ENCODE measurements at regions not wholly inside any gene's neighbourhood (a gene's known extent, or its start where the extent isn't known, plus 50 kb on each side); places are given as distances from the start of the nearest gene placed in this dataset.

DNA sequence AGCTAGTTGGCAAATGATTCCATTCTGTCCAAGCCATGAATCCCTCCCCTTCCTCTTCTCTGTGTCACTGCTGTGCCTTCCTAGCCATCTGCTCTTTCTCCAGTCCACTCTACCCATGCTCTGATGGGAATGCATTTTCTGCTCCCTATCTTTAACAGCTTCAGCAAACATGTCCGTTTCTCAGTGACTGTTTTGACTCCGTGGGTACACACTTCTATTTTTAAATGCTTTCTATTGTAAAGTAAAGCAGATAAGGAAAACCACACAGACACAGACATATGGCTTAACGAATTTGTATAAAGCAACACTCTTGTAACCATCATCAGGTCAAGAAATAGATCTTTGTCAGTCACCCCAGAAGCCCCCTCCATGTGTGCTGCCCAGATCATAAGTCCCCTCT, 72.4 kb upstream of the KLHL13 start:
- H3K36me3 ChIP-seq (ENCODE audit: control insufficient read depth, insufficient read depth, low read length) = no peaks in the 10 kb centered on the region
- no peak overlapping the region for H3K4me3 ChIP-seq (replicated peaks; ENCODE audit: low read depth, low read length)
- no peaks in the 10 kb centered on the region for H3K27me3 ChIP-seq (replicated peaks; ENCODE audit: control insufficient read depth, insufficient read depth, low read length)
- TF ChIP-seq, protein P1, sequence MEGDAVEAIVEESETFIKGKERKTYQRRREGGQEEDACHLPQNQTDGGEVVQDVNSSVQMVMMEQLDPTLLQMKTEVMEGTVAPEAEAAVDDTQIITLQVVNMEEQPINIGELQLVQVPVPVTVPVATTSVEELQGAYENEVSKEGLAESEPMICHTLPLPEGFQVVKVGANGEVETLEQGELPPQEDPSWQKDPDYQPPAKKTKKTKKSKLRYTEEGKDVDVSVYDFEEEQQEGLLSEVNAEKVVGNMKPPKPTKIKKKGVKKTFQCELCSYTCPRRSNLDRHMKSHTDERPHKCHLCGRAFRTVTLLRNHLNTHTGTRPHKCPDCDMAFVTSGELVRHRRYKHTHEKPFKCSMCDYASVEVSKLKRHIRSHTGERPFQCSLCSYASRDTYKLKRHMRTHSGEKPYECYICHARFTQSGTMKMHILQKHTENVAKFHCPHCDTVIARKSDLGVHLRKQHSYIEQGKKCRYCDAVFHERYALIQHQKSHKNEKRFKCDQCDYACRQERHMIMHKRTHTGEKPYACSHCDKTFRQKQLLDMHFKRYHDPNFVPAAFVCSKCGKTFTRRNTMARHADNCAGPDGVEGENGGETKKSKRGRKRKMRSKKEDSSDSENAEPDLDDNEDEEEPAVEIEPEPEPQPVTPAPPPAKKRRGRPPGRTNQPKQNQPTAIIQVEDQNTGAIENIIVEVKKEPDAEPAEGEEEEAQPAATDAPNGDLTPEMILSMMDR (IDR thresholded peaks at IDR 0.05; ENCODE audit: insufficient read depth, low read length, poor library complexity, severe bottlenecking) = no peak
- DNase-seq (ENCODE audit: extremely low read depth, insufficient read length) = no peak

DNA sequence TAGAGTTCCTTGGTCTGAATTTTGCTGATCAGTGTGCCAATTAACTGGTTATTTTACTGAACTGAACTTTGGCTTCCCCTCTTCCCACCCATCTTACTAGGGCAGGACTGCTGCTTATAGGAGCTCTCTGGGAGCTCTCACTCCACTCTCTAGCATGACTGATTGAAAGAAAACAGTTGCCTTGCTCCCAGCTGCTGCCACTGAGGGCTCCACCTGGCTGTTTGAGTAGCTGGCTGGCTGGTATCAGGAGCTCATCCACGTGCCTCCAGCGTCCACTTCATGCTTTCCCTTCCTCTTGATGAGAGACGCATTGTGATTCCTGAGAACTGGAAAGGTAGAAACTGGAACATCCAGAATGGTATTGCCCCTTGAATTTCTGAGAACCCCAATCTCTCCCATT, 73.0 kb upstream of the KLHL13 start:
- Histone ChIP-seq H3K36me3 (ENCODE audit: control insufficient read depth, insufficient read depth, low read length) (no peaks in the 10 kb centered on the region), H3K27me3 (replicated peaks; ENCODE audit: control insufficient read depth, insufficient read depth, low read length) (no peaks in the 10 kb centered on the region), H3K4me3 (replicated peaks; ENCODE audit: low read depth, low read length) (no peak overlapping the region)
- DNase-seq (ENCODE audit: extremely low read depth, insufficient read length) = no peak
- TF ChIP-seq, protein P1 (IDR thresholded peaks at IDR 0.05; ENCODE audit: insufficient read depth, low read length, poor library complexity, severe bottlenecking) = no peak

DNA sequence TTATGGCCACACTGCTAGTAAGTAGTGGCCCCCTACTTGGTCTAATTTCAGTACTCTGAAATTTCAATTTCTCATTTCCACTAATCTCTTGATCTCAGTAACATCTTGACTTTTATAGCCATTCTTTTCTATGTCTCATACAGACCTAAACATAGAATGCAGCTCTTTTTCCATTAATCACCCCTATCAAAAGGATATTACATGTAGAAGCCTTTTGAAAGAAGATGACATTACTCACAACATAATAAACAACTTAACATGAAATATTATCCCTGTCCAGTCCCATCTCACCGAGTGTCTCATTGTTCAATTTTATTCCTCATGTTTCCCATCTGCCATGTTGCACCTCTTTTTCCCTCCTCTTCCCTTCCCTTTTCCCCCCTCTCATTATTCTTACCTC, 81.1 kb upstream of the KLHL13 start:
- DNase-seq (ENCODE audit: extremely low read depth, insufficient read length) = no peak

DNA sequence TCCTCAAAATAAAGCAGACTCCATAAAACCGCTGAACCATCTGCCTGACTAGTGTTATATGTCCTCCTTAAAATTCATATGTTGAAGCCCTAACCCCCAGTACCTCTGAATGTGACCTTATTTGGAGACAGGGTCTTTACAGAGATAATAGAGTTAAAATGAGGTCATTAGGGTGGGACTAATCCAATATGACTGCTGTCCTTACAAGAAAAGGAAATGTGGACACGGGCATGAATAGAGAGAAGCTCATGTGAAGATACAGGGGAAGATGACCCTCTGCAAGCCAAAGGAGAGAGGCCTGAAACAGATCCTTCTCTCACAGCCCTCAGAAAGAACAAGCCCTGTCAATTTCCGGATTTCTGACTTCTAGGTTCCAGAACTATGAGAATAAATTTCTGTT, 82.0 kb upstream of the KLHL13 start:
- no peak for DNase-seq (ENCODE audit: extremely low read depth, insufficient read length)
- Histone ChIP-seq H3K27me3 (replicated peaks; ENCODE audit: control insufficient read depth, insufficient read depth, low read length) (no peaks in the 10 kb centered on the region), H3K36me3 (ENCODE audit: control insufficient read depth, insufficient read depth, low read length) (no peaks in the 10 kb centered on the region), H3K4me3 (replicated peaks; ENCODE audit: low read depth, low read length) (no peak overlapping the region)
- TF ChIP-seq, protein P1 (IDR thresholded peaks at IDR 0.05; ENCODE audit: insufficient read depth, low read length, poor library complexity, severe bottlenecking) = no peak

More for the DNA sequence above, 81.1 kb upstream of the KLHL13 start:
- H3K4me3 ChIP-seq (replicated peaks; ENCODE audit: low read depth, low read length) = no peak overlapping the region
- H3K36me3 ChIP-seq (ENCODE audit: control insufficient read depth, insufficient read depth, low read length) = no peaks in the 10 kb centered on the region
- H3K27me3 ChIP-seq (replicated peaks; ENCODE audit: control insufficient read depth, insufficient read depth, low read length) = no peaks in the 10 kb centered on the region
- TF ChIP-seq, protein P1 (IDR thresholded peaks at IDR 0.05; ENCODE audit: insufficient read depth, low read length, poor library complexity, severe bottlenecking) = no peak

DNA sequence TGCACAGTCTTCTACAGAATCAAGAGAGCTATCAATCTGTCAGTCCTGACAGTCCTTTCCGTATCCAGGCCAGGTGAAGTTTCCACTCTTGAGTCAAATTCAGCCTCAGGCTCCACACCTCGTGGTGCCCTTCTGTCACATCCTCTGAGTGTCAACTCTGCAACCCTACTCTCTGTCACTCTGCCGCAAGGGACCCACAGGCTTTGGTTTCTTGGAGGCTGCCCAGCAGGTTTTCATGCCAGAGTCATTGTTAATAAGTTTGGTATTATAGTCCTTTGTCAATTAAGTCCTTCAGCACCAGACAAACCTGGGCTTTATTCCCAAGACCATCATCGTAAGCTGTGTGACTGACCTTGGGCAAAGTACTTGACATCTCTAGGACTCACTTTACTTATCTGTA, 83.4 kb upstream of the KLHL13 start:
- no peak overlapping the region for H3K4me3 ChIP-seq (replicated peaks; ENCODE audit: low read depth, low read length)
- H3K36me3 ChIP-seq (ENCODE audit: control insufficient read depth, insufficient read depth, low read length) = no peaks in the 10 kb centered on the region
- no peaks in the 10 kb centered on the region for H3K27me3 ChIP-seq (replicated peaks; ENCODE audit: control insufficient read depth, insufficient read depth, low read length)
- DNase-seq (ENCODE audit: extremely low read depth, insufficient read length) = no peak
- TF ChIP-seq, protein P1 (IDR thresholded peaks at IDR 0.05; ENCODE audit: insufficient read depth, low read length, poor library complexity, severe bottlenecking) = no peak
